Activated CD8-positive, alpha-beta T cell treated with anti-CD3 and anti-CD28 coated beads for 36 hours (primary cell): ENCODE measurements at regions not wholly inside any gene's neighbourhood (a gene's known extent, or its start where the extent isn't known, plus 50 kb on each side); places are given as distances from the start of the nearest gene placed in this dataset.
"Not testable (repeated sequence)": the region's sequence is repeated elsewhere in the genome, so short reads cannot be mapped to it uniquely, and the experiment has no call there.

Source experiments
- ATAC-seq: fragments of 200-7000 bp; cut with Tn5 transposase; one replicate; pipeline ENCODE4 v1.10.0; 2021; ENCODE audit warnings: mild to moderate bottlenecking, moderate library complexity
- CTCF ChIA-PET: fragments of 350-600 bp; sonication (Branson Sonifier 250); formaldehyde crosslinking; loops from one replicate; lab custom pipeline; 2021; ENCODE audit warnings: antibody characterized with exemption; lab: Charles Lee
- POLR2A ChIA-PET: fragments of 350-600 bp; sonication (Branson Sonifier 250); formaldehyde crosslinking; loops from one replicate; lab custom pipeline; 2021; ENCODE audit warnings: antibody characterized with exemption; lab: Charles Lee
- DNase-seq: peaks from one replicate; pipeline ENCODE4 v3.0.0-alpha.2; 2020
- H3K27ac Mint-ChIP-seq: one replicate; pipeline ENCODE4 v1.8.0; 2021; ENCODE audit warnings: mild to moderate bottlenecking, mixed read lengths
- H3K27me3 Mint-ChIP-seq: one replicate; pipeline ENCODE4 v1.8.0; 2021; ENCODE audit warnings: mixed read lengths
- H3K36me3 Mint-ChIP-seq: one replicate; pipeline ENCODE4 v1.8.0; 2021; ENCODE audit warnings: low read depth, mixed read lengths
- H3K4me1 Mint-ChIP-seq: one replicate; pipeline ENCODE4 v1.8.0; 2021; ENCODE audit warnings: low read depth, mixed read lengths
- H3K4me3 Mint-ChIP-seq: one replicate; pipeline ENCODE4 v1.8.0; 2021; ENCODE audit warnings: mild to moderate bottlenecking, moderate library complexity, mixed read lengths
- H3K9me3 Mint-ChIP-seq: one replicate; pipeline ENCODE4 v1.8.0; 2021; ENCODE audit warnings: mixed read lengths
- intact Hi-C: fragments of 100-400 bp; cut with micrococcal nuclease; formaldehyde crosslinking; loops from one replicate; pipeline ENCODE4 v1.10.0; 2022
- TF ChIP-seq, protein P1 (sequence below): fragments of 200-600 bp; IDR thresholded peaks from one replicate; pipeline ENCODE4 v1.8.0; 2022; ENCODE audit warnings: antibody characterized with exemption, mild to moderate bottlenecking

- intact Hi-C loops = no loop called here
- POLR2A ChIA-PET = no interaction called here
- no peak overlapping the region for H3K27ac Mint-ChIP-seq
- DNase-seq (no peak), ATAC-seq (no peak)
- TF ChIP-seq, protein P1, sequence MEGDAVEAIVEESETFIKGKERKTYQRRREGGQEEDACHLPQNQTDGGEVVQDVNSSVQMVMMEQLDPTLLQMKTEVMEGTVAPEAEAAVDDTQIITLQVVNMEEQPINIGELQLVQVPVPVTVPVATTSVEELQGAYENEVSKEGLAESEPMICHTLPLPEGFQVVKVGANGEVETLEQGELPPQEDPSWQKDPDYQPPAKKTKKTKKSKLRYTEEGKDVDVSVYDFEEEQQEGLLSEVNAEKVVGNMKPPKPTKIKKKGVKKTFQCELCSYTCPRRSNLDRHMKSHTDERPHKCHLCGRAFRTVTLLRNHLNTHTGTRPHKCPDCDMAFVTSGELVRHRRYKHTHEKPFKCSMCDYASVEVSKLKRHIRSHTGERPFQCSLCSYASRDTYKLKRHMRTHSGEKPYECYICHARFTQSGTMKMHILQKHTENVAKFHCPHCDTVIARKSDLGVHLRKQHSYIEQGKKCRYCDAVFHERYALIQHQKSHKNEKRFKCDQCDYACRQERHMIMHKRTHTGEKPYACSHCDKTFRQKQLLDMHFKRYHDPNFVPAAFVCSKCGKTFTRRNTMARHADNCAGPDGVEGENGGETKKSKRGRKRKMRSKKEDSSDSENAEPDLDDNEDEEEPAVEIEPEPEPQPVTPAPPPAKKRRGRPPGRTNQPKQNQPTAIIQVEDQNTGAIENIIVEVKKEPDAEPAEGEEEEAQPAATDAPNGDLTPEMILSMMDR = no peak
- no peak overlapping the region for H3K4me3 Mint-ChIP-seq
- H3K27me3 Mint-ChIP-seq = no peaks in the 10 kb centered on the region
- H3K36me3 Mint-ChIP-seq = no peaks in the 10 kb centered on the region
- H3K9me3 Mint-ChIP-seq = peaks cover 1% of the 10 kb centered on the region
- H3K4me1 Mint-ChIP-seq = no peaks in the 10 kb centered on the region
- CTCF ChIA-PET = no interaction called here
Observed at GRCh38 chr10:109592391-109592790, 330.9 kb downstream of the XPNPEP1 start.

- DNase-seq (no peak), ATAC-seq (no peak)
- H3K4me3 Mint-ChIP-seq = no peak overlapping the region
- intact Hi-C loops = no loop called here
- peaks cover 1% of the 10 kb centered on the region for H3K9me3 Mint-ChIP-seq
- POLR2A ChIA-PET = no interaction called here
- no peaks in the 10 kb centered on the region for H3K4me1 Mint-ChIP-seq
- H3K36me3 Mint-ChIP-seq = no peaks in the 10 kb centered on the region
- TF ChIP-seq, protein P1 = no peak
- no peak overlapping the region for H3K27ac Mint-ChIP-seq
- CTCF ChIA-PET = no interaction called here
- no peaks in the 10 kb centered on the region for H3K27me3 Mint-ChIP-seq
Observed at GRCh38 chr10:109591601-109592000, 331.7 kb downstream of the XPNPEP1 start.

DNA sequence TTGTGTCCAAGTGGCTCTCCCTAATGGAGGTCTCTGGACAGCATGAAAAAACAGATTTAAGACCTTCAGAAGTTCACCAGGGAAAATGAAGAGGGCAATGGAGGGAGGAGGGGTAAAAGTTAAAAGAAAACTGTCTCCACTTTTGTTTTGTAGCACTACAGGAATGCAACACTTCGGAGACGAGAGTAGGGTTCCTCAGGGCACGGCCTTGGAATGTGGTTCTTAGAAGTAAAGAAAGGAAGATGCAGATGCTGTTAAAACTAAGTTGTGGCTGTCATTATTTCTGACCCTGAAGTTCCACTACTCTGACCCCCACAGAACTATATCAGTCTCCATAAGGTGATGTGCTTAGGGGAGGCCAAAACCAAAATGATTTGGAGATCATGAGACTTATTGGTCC lies 335.1 kb downstream of the XPNPEP1 start:
- H3K4me1 Mint-ChIP-seq = no peaks in the 10 kb centered on the region
- DNase-seq (no peak), ATAC-seq (no peak)
- TF ChIP-seq, protein P1 = no peak
- H3K27me3 Mint-ChIP-seq = no peaks in the 10 kb centered on the region
- ChIA-PET POLR2A (no interaction called here), CTCF (no interaction called here)
- no peaks in the 10 kb centered on the region for H3K9me3 Mint-ChIP-seq
- H3K27ac Mint-ChIP-seq = no peak overlapping the region
- H3K4me3 Mint-ChIP-seq = no peak overlapping the region
- H3K36me3 Mint-ChIP-seq = no peaks in the 10 kb centered on the region
- intact Hi-C loops = no loop called here

GRCh38 chr10:109587366-109587765 lies 335.9 kb downstream of the XPNPEP1 start:
- Mint-ChIP-seq H3K27ac (no peak overlapping the region), H3K36me3 (no peaks in the 10 kb centered on the region), H3K4me3 (no peak overlapping the region), H3K27me3 (no peaks in the 10 kb centered on the region), H3K4me1 (no peaks in the 10 kb centered on the region), H3K9me3 (no peaks in the 10 kb centered on the region)
- TF ChIP-seq, protein P1 = no peak
- DNase-seq (no peak), ATAC-seq (no peak)
- intact Hi-C loops = no loop called here
- POLR2A ChIA-PET = no interaction called here
- CTCF ChIA-PET = no interaction called here

GRCh38 chr10:109556399-109556798 lies 366.9 kb downstream of the XPNPEP1 start:
- no peak overlapping the region for H3K4me3 Mint-ChIP-seq
- ChIA-PET CTCF (no interaction called here), POLR2A (no interaction called here)
- H3K27ac Mint-ChIP-seq = no peak overlapping the region
- intact Hi-C loops = no loop called here
- DNase-seq (no peak), ATAC-seq (no peak)
- H3K4me1 Mint-ChIP-seq = no peaks in the 10 kb centered on the region
- H3K36me3 Mint-ChIP-seq = no peaks in the 10 kb centered on the region
- H3K27me3 Mint-ChIP-seq = no peaks in the 10 kb centered on the region
- TF ChIP-seq, protein P1 = no peak
- peaks cover 12% of the 10 kb centered on the region for H3K9me3 Mint-ChIP-seq

DNA sequence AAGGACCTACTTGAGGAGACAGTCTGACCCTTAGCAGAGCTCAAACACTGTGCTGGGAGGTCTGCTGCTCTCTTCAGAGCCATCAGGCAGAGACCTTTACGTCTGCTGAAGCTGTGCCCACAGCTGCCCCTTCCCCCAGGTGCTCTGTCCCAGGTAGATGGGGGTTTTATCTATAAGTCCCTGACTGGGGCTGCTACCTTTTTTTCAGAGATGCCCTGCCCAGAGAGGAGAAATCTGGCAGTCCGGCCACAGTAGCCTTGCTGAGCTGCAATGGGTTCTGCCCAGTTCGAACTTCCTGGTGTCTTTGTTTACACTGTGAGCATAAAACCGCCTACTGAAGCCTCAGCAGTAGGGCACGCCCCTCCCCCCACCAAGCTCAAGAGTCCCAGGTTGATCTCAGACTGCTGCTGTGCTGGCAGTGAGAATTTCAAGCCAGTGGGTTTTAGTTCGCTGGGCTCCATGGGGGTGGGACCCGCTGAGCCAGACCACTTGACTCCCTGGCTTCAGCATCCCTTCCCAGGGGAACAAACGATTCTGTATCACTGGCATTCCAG lies 381.2 kb downstream of the XPNPEP1 start:
- ATAC-seq, H3K4me3 Mint-ChIP-seq, H3K4me1 Mint-ChIP-seq, H3K36me3 Mint-ChIP-seq, H3K9me3 Mint-ChIP-seq, intact Hi-C loops, DNase-seq, CTCF ChIA-PET, H3K27me3 Mint-ChIP-seq, POLR2A ChIA-PET, H3K27ac Mint-ChIP-seq: not testable (repeated sequence)
